Medulla oblongata (tissue), 1 donor: ENCODE measurements at regions not wholly inside any gene's neighbourhood (a gene's known extent, or its start where the extent isn't known, plus 50 kb on each side); places are given as distances from the start of the nearest gene placed in this dataset.

ENCODE experiments used
- DNase-seq: peaks from one replicate; pipeline ENCODE4 v3.0.0-alpha.2; 2015; ENCODE audit errors: extremely low spot score

DNA sequence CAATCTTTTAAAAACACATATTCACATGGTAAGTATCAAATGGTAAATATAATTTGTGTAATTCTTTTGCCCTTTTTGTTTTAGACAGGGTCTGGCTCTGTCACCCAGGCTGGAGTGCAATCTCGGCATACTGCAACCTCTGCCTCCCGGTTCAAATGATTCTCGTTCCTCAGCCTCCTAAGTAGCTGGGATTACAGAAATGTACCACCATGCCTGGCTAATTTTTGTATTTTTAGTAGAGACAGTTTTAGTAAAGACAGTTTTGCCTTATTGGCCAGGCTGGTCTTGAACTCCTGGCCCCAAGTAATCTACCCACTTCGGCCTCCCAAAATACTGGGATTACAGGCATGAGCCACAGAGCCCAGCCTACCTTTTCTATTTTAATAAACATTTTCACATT lies 182.2 kb downstream of the MYCN start:
- DNase-seq = no peak

DNA sequence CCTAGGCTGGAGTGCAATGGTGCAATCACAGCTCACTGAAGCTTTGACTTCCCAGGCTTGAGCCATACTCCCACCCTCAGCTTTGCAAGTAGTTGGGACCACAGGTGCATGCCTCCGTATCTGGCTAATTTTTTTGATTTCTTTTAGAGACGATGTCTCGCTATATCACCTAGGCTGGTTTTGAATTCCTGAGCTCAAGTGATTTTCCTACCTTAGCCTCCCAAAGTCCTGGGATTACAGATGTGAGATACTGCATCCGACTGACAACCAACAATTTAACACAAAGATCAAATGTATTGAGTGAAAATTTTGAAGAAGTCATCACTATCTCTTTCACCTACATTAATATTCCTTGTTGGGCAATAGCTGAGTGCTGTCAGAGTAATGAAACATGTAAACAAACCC lies 181.6 kb downstream of the MYCN start:
- DNase-seq = no peak

DNA sequence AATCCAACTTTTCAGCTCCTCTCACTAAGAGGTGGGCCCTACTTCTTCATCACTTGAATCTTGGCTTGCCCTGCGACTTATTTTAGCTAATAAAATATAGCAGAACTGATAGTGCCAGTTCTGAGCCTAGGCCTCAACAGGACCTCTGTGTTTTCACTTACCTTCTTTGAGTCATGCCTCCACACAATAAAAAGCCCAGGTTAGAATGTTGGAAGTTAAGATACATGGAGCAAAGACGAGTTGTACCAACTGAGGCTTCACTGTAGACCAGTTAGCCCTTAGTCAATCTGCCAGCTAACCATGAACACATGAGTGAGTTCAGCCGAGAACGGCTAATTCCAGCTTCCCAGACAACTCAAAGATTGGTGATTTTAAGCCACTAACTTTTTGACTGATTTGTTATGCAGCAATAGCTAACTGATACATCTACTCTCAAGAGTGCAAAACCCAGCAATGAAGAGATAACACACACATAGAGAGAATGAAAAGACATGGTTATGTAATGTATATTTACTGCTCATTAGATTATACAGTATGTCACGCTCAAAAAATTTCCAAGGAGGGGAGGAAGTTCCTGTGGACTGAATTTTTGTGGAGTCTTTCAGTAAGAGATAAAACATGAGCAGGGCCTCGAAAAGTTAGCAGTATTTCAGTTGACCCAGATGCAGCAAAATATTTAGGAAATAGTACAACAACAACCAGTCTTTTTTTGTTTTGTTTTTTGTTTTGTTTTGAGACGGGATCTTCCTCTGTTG lies 181.1 kb downstream of the MYCN start:
- no peak for DNase-seq

DNA sequence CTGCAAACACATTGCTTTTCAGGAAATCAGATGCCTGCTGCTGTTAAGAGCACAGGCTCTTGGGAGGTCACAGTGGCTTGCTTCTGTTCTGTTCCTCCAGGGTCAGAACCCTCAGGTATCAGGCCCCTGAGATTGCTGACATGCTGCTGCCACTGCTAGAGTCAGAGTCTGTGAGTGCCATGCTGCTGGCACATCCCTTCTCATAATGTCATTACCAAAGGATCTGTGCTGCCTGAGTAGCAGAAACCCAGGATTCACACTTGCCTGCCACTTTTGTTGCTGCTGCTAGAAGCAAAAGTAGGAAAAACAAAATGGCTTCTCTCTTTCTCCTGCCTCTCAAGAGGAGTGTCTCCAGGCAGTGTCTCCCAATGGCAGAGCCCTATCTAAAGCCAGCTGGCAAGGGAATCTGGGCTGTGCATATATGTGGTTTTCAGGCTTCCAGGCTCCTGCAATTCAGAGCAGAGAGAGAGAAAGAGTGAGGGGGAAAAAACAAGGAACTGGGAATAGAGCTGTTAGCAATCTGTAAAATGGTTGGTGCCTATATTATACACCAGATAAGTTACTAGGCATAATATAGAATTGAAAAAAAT lies 180.3 kb downstream of the MYCN start:
- no peak for DNase-seq

DNA sequence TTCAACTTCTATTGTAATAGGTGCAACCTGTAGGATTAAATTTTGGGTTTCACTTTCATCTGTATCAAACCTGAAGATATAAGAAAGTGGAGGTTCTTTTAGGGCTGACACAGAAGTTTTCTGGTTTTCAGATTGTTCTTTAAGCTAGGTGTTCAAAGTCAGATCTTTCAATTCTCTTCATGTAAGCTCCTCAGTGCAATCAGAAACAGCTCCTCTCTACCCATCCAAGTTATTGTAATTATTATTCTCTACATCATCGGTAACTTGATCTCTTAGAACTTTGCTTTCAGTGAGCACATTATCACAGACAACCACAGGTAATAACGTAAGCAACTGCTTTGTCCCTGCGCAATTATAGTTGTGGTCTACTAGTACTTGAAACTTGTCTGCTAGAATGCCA lies 179.4 kb downstream of the MYCN start:
- no peak for DNase-seq

DNA sequence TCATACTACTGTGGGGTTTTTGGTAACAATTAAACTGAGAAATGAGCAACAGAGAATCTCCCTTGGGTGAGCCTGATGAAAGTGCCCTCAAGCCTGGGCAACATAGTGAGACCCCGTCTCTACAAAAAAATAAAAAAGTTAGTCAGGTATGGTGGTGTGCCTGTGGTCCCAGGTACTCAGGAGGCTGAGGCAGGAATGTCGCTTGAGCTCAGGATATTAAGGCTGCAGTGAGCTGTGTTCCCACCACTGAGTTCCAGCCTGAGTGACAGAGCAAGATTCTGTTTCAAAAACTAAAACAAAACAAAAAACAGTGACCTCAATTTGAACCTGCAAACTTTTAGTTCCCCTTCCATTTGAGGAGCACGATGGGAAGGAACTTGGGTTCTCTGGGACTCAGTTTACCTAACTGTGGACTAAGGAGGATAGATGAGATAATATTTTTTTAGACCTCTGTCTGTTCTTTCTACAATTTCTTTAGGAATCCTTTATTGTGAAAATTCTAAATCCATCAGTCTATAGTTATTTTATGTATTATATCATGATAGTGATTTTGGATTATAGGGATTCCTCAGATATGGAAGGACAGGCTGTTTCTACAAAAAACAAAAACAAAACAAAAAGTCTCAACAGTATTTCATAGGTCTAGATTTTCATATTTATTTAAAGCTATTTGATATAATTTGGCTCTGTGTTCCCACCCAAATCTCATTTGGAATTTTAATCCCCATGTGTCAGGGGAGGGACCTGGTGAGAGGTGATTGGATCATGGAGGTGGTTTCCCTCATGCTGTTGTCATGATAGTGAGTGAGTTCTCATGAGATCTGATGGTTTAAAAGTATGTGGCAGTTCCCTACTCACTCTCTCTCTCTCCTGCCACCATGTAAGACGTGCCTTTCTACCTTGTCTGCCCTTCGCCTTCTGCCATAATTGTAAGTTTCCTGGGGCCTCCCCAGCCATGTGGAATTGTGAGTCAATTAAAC lies 178.6 kb downstream of the MYCN start:
- DNase-seq = no peak

DNA sequence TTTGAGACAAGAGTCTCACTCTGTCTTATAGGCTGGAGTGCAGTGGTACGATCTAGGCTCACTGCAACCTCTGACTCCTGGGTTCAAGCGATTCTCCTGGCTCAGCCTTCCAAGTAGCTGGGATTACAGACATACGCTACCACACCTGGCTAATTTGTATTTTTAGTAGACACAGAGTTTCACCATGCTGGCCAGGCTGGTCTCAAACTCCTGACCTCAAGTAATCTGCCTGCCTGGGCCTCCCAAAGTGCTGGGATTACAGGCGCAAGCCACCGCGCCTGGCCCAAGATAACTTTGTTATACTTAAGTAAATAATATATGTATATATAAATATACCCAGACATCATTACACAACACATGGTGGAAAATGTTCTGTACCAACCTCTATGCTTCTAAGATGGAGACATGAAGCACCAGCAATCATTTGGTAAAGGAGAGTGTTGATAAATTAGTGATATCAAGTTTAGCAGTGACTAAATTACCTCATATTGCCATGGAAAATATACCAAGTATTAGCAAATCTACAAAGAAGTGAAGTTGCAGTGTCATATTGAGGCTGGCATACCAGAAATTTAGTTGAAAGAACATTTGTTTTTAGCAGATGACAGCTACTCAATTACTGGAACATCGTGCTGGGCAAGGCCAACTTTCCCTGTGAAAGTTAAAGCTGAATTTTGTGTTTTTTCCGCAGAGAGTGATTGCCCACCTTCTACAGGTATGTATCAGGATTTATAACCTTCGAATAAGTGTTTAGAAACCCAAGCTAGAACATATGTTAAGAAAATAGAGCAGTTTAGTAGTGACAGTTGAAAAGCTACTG lies 177.7 kb downstream of the MYCN start:
- DNase-seq = no peak

DNA sequence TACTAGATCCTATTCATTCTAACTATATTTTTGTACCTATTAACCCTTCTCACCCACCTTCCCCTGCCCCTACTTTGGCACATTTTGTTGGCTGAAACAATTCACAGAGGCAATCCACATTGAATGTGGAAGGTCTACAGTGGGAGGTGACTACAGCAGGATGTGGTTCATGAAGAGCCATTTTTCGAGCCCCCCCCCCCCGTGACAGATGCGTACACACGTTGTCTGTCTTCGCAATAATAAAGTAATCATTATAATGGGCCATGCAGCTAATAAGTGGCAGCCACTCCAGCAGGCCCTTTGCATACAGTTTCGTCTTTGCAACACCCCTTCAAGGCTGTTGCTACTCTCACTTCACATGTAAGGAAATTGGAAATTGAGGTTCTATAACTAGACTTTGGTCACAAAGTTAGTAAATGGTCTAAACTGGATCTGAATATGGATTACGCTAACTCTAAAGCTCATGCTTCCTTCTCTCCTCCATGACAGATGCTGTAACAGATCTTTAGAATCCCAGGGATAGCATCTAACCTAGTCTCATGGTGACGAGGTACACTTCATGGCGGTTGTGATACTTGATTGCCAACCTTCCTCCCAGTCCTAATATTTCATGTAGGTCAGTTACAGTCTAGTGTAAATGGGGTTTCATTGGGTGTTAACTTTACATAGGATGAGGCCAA lies 176.8 kb downstream of the MYCN start:
- no peak for DNase-seq

DNA sequence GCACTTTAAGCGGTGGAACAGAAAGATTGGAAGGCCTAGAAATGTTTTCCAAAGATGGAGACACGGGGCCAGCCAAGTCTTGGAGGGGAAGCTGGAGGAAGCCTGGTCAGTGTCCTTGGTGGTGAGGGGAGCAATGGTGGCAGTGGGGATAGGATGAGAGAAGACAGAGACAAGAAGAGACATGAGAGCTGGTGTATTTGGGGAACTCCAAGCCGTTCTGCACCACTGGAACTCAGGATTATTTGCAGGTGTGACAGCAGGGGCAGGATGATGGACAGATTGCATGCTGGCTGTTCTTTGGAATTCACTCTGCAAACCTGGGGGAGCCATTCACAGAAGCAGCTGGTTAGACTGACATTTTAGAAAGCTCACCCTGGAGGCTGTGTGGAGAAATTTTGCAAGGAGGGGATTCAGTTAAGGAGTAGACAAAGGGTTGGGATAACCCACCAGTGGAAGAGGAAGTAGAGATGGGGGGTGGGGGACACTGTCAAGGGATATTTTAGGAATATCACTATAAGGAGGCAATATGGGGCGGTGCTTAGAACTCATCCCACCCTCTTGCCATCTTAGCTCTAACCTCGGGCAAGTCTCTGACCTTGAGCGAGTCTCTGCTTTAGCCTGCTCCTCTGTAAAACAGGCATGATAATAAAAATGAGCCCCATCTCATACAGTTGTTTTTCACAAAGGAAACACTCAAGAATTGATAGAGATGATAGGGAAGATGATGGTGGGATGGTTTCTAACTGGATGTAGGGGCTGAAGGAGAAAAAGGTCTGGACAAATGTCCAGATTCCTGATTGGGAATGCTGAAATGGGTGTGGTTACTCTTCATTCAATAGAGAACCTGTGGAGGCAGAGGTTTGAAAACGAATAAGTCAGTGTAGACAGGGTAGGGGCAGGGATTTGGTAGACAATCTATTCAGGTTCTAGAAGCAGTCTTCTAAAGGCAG lies 175.8 kb downstream of the MYCN start:
- DNase-seq = no peak

DNA sequence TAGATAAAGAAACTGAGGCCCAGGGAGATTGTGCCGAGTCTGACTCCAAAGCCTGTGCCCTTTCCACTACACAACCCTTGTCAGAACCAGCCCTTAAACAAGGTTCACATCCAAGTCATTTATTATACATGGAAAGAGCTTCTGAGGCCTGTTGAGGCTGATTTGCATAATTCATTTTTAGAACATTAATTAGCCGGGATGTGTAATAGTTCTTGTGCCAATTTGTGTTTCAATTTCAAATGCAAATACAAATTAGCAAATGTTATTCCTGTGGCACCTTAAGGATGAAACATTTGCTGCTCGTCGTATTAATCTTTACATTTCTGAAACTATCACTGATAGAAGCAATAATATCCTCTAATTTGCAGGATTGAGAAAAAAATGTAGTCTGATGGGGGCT lies 174.9 kb downstream of the MYCN start:
- no peak for DNase-seq

DNA sequence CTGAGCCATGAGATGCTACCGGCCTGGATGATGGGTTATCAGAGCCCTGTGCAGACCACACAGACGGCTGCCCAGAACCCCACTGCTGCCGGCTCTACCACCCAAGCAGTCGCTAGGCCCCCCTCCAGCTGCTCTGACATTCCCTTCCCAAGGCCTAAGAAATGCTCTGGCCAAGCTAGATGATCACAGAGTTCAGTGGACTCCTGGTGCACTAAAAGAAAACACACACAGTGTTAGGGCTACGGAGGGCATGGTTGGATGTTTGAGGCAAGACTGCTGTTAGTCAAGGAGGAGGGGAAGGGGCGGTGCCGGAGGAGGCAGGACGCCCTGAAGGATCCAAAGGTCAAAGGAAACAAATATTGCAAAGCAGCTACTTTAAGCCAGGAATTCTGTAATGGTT lies 174.5 kb downstream of the MYCN start:
- DNase-seq = no peak

DNA sequence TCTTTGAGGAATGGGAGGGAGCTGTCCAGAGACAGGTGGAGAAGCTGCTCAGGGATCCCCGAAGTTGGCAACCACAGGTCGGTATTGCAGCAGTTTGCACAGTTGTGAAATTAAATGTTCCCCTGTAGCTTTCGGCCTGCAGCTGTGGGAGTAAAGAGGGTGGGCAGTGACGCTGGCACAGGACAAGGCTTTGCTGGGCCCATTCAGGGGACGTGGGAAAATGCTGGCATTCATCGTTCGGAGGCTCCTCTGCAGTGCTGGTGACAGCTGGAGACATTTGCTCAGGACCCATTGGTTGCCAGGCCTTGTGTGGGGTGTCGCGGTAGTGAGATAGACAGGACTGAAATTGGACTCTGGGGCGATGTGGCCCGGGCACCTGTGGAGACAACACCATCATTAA lies 173.7 kb downstream of the MYCN start:
- no peak for DNase-seq

DNA sequence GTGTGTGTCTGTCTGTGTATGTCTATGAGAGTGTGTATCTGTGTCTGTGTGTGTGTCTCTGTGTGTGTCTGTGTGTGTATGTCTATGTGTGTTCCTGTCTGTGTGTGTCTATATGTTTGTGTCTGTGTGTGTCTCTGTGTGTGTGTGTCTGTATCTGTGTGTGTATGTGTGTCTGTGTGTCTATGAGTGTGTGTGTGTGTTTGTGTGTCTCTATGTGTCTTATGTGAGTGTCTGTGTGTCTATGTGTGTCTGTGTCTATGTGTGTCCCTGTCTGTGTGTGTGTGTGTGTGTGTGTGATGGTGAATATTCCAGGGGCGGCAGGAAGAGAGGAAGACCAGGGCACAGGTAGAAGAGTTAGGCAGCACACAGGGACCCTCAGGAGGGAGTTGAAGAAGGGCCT lies 173.2 kb downstream of the MYCN start:
- no peak for DNase-seq

DNA sequence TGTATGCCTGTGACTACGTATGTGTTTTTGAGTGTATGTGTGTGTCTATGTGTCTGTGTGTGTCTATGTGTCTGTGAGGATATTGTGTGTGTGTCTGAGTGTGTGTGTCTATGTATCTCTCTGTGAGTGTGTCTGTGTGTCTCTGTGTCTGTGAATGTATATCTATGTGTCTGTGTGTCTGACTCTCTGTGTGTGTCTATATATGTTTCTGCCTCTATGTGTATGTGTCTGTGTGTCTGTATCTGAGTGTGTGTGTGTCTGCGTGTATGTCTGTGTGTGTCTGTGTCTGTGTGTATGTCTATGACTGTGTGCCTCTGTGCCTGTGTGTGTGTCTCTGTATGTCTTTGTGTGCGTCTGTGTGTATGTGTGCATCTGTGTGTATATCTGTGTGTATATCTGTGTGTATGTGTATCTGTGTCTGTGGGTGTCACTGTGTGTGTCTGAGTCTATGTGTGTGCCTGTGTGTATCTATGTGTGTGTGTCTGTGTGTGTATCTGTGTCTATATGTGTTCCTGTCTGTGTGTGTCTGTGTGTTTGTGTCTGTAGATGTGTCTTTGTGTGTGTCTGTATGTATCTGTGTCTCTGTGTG lies 172.7 kb downstream of the MYCN start:
- DNase-seq = no peak

DNA sequence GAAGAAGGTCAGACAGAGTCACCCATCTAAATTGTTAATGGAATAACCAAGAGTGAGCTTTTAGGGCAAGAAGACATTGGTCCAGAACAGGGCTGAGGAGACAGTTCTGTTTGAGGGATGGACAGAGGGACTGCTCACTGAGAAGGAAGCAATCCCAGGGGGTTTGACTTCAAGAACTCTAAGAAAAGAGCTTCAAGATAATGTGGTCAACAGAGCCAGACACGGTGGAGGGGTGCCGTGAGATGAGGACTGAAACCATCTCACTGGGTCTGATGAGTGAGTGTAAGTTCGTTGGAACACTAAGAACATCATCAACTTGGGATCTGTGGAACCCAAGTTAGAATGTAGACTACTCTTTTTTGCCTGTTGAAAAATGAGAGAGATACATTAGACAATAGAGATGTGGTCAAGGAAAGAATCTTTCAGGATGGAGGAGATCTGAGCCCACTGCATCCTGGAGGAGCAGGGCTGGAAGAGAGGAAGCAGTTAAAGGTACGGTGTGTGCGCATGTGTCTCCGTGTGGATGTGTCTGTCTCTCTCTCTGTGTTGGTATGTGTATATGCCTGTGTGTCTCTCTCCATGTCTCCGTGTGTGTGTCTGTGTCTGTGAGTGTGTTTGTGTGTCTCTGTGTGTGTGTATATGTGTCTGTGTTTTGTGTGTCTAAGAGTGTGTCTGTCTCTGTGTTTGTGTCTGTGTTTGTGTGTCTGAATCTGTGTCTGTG lies 172.1 kb downstream of the MYCN start:
- DNase-seq = no peak

DNA sequence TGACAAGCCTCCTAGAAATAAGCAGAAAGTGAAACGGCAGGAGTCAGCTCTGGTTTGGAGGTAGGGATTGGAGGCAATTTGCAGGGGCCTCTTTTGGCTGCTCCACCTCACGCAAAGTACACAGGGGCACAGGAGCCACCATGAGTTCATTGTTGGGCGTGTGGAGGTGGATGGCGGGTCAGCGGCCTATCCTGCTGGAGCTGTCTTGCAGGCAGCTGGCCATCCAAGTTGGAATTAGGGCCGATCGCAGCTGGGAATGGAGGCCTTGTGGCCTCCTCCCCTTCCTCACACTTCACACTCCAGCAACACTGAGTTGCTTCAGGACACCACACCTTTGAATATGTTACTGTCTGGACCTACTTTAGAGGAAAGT lies 171.5 kb downstream of the MYCN start:
- no peak for DNase-seq

DNA sequence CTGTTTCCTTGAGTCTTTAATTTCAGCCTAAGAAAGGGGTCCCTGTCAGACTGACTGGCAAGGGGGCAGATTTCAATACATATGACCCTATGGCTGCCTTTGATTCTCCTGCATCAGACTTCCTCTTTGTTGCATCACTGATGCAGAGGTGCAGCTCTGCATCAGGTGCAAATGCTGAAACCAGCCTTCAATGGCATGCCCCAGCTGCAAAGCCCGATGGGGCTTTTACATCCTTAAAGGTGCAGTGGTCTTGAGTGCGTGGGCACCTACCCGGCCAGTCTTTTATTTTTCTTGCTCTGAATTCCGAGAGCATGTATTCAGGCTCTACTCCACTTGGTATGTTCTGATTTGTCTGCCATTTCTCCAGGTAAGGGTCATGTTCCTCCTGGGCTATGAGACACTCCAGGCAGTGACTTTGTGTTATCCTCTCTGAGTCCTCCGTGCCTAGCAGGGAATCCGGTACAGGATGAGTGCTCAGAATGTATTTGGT lies 169.5 kb downstream of the MYCN start:
- no peak for DNase-seq

DNA sequence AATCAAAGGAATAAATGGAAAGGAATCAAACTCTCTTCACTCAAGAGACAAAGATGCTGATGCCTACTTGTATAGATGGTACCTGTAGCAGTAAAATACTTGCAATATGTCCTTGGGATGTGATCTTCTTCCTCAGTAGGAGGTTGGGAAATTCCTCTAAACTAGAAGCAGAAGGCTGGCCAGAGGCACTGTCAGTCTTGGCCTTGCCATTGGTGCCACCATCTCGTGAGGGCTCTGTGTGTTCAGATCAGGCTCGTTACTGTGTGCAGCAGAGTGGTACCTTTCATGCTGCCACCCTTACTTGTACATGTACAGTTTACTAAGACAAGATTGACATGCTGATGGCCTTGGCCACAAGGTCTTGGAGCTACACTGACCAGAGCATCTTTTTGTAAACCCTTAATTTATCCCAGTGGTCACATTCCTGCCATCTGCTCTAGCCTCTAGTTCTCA lies 169.0 kb downstream of the MYCN start:
- DNase-seq = no peak

DNA sequence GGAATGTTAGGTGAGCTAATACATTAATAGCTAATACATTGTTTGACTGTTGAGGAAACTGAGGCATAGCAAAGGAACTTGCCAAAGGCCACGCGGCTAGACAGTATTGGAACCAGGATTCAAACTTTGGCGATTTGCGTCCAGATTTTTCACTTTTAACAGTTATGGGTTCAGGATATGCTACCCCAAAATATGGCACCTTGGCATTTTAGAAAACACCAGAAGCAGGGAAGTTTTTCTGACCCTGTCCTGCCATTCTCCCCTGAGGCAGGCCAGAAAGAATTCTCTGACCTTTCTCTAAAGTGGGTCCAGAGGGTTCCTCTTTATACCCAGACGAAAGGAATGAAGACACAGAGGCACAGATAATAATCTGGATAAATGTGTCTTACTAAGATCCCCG lies 166.9 kb downstream of the MYCN start:
- no peak for DNase-seq
